ENCODE measurements at regions not wholly inside any gene's neighbourhood (a gene's known extent, or its start where the extent isn't known, plus 50 kb on each side); places are given as distances from the start of the nearest gene placed in this dataset.
A peak's percentile ranks its signal among the peaks of the same experiment; 100 is the strongest.

GRCh38 chr20:24764027-24764793 is 184.9 kb upstream of the CST7 start:
- no peak for DNase-seq

- DNase-seq = no peak
Observed at GRCh38 chr20:24764794-24765202, 184.3 kb upstream of the CST7 start.

- DNase-seq = no peak
Observed at GRCh38 chr20:24765316-24766142, 183.5 kb upstream of the CST7 start.

DNA sequence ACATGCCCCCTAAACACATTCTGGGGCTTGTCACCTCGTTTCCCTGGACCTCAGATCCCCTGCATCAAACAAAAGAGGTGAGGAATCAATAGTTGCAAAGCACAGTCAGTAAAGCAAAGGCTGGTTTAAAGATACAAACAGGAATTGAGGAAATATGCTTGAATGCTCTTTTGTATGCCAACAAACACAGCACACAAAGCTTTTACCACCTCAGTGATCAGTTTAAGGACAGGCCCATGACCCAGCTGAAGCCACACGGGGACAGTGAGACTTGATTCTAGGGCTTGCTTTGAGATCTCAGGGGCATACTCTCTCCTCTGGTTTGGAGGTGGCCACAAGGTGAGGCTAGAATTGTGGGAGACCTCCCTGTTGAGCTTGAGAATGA is 182.9 kb upstream of the CST7 start:
- no peak for DNase-seq

GRCh38 chr20:24766826-24767622 is 182.0 kb upstream of the CST7 start:
- no peak for DNase-seq

DNA sequence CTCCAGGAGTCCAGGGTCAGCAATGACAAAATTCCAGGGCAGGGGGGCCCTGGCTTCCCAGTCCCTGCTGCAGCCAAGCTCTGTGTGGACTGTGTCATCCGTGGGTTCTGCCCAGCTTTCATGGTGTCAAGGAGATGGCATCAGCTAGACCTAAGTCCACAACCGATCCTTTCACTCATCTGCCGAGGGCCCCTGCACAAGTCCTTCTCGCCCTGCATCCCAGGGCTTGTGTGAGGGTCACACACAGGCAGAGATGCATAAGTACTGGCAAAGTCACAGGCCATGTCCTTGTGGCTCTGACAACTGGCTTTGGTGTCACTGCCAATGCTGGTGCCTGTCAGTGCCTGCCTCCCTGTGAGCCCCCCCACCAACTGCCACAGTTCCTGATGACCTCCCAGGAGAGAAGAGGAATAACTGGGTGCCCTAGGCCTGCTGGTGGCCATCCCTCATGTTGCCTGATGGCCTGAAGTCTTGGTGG is 181.4 kb upstream of the CST7 start:
- DNase-seq = no peak

- no peak for DNase-seq
Observed at GRCh38 chr20:24768201-24768636, 180.8 kb upstream of the CST7 start.

DNA sequence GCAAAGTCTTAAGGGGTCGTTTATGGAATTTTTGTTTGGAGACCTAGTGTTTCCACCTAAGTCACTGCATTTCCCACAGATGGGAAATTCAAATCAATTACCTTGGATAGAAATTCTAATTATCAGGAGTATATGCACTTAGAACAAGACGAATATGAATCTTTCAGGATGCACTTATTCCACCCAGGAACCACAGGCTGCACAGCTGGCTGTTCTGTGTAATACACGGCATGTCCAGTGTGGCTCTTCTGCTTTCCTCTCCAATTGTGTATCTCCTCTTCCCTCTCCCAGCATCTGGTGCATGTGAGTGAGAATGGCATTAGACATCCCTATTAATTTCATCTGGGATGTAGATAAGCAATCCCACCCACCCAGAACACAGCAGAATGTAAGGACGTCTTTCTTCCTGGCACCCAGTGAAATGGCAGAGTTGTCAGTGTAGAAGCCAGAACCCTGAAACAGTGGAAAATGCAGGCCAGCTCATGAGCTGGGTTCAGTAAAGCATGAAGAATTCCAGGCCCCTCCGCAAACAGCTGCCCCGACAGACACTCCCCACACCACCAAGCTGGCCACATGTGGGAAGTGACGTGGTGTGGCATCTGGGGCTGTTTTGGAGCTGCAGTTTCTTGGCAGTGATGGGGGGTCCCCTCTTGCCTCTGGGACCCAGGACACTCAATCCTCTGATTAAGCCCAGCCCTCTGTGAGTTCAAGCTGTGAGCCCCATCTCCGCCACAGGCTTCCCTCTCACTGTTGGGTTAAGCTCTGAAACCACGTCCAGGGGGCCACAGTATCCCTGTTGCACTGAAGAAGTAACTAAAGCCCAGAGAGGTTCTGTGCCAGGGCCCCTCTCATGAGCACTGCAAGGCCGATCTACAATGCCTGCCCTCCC is 180.1 kb upstream of the CST7 start:
- DNase-seq = no peak

GRCh38 chr20:24769878-24770627 is 179.0 kb upstream of the CST7 start:
- no peak for DNase-seq

DNA sequence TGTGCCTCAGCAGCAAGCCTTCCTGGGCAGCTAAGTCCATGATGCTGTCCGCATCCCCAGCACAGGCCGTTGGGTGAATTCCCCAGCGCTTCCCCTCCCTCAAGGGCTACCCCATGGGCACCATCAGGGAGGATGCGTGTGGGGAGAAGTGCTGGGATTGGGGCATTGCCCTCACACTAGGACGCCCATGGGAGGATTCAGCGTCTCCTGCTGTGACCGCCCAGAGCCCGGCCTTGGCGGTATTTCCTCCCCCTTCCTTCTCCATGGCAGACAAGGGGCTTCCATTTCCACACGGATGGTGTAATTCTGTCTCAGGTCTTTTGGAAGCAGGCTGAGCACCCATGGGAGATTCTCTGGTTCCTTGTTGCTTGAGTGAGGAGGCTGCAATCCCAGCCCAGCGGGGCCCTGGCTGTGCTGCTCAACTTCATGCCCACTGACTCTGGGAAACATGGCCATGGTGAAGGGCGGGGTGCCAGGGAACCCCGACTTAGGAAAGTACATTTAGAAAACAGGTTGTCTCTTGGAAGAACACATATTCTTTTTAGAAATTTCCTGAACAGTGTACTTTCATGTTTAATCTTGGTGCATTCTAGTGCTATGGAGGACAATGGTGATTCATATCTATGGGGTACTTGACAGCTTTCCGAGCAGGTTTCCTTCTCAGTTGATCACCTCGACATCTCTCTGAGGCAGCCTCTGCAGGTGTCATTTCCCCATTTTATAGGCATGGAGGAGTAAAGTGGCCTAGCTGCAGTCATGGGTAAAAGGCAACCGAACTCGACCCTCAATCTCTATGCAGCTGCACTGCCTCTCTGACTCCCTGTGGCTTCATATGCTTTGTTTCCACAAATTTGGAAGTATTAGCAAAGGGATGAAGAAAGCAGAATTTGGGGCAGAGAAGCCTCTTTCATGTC is 178.2 kb upstream of the CST7 start:
- DNase-seq = no peak

DNA sequence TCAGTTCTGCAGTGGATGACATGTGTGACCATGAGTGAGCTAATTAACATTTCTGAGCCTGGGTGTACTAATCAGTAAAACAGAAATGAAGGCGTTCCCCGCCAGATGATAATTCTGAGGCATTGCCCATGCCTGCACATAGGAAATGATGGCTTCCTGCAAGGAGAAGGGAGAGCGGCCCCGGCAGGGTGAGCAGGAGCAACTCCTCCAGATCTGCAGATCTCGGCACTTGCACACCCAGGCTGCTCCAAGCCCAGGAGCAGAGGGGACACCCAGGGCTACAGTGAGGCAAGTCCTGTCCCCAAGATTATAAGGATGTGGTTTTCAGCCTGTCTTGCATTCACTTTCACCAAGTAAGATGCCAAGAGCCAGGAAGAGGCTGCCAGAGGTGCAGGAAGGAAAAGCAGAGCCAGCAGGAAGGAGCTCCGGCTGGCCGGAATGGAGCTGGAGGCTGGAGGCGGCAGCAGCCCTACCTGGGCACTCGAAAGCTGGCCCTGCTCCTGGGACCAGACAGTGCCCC is 177.5 kb upstream of the CST7 start:
- DNase-seq = no peak

DNA sequence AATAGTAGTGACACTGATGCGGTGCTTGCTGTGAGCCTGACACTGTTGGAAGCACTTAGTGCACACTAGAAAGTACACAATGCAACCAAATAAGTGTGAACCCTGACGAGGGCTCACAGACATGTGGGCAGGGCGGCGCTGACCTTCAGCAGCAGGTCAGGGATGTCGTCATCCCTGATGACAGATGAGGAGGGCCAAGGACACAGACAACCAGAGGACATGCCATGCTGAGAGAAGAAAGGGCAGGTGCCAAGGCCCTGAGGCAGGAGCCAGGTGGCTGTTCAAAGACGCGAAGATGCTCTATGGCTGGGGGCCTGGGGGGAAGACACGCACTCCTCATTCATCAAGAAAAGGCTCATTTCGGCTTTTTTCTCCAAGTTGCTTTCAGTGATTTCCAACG is 176.4 kb upstream of the CST7 start:
- no peak for DNase-seq

- no peak for DNase-seq
Observed at GRCh38 chr20:24773168-24773567, 175.9 kb upstream of the CST7 start.

- DNase-seq = no peak
Observed at GRCh38 chr20:24773751-24774201, 175.3 kb upstream of the CST7 start.

DNA sequence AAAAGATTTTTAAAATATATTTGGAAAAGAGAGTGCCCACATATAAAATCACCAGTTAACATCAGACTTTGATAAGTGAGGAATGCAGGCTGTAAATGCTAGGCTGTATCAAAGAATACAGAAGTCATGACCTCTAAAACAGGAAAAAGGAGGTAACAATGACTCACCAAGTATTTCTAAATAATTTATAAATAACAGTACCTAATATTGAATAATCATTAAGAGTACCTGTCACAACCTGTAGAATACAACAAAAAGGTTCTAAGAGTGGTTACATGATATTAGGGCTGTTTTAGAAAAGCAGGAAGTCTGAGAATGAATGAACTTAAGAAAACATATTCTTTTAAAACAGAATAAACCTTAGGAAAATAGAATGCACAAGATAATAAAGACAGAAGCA is 173.1 kb upstream of the CST7 start:
- no peak for DNase-seq

DNA sequence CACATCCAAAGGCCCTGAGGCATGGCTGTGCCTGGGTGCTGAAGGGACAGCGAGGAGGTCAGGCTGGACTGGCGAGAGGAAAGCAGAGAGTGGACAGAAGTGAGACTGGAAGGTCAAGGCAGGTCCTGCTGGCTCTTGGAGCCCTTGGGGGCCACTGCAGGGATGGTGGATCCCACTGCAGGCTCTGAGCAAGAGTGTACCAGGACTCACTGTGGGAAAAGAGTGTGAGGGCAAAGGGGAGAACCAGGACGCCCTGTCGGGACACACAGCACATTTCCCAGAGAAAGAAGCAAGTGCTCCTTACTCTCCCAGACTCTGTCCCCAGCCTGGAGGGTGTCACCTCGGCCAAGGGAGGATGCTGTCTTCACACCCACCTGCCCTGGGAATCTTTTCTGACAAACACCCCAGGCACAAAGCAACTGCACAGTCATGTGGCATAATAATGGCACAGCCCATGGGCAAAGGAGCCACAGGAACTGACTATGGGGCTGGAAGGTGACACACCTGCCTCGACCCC is 172.3 kb upstream of the CST7 start:
- no peak for DNase-seq

DNA sequence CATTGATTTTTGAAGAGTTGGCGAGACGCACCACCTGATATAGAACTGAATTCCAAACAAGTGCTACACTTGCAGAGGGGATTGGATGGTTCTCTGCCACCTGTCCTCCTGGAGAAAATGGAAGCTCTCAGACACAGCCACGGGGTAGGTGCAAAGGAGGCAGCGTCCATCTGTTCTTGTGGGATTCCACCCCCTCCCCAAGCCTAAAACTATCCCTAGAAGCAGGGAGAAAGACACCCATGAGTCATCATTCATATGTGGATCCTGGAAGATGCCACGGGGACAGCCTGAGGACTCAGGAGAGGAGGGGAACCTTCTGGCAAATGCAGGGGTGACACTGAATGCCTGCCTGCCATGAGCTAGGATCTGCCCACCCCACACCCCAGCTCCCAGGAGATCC is 171.3 kb upstream of the CST7 start:
- no peak for DNase-seq

DNA sequence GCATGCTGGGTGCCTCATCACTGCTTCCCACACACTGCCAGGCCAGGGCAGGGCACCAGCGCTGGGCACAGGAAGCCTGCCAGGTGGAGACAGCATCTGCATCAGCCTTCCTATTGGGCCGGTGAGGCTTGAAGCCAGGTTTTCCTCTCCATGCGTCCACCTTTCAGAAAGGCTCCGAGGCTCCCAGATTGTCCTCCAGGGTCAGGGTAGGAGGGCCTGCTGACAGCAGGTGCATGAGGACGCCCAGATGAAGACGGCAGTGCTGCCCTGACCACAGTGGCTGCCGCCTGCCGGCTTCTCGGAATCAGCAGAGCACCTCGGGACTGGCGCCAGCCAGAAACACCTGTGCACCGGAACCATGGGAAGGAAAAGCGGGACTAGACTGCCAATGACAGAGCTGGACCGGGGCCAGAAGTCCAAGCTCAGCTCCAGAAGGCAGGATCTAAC is 170.5 kb upstream of the CST7 start:
- DNase-seq = peak in 1 of 2 experiments; percentile 70

GRCh38 chr20:24779131-24779530 is 169.9 kb upstream of the CST7 start:
- DNase-seq = no peak

- no peak for DNase-seq
Observed at GRCh38 chr20:24779946-24780345, 169.1 kb upstream of the CST7 start.
